ENCODE measurements at regions not wholly inside any gene's neighbourhood (a gene's known extent, or its start where the extent isn't known, plus 50 kb on each side); places are given as distances from the start of the nearest gene placed in this dataset.
"Not testable (repeated sequence)": the region's sequence is repeated elsewhere in the genome, so short reads cannot be mapped to it uniquely, and the experiment has no call there.

GRCh38 chr12:9543341-9543740, 64.4 kb downstream of the KLRB1 start:
- DNase-seq (ENCODE audit: low spot score); ATAC-seq (ENCODE audit: low FRiP score): not testable (repeated sequence)

GRCh38 chr12:9542827-9543226, 64.9 kb downstream of the KLRB1 start:
- DNase-seq (ENCODE audit: low spot score), result not testable (repeated sequence)

DNA sequence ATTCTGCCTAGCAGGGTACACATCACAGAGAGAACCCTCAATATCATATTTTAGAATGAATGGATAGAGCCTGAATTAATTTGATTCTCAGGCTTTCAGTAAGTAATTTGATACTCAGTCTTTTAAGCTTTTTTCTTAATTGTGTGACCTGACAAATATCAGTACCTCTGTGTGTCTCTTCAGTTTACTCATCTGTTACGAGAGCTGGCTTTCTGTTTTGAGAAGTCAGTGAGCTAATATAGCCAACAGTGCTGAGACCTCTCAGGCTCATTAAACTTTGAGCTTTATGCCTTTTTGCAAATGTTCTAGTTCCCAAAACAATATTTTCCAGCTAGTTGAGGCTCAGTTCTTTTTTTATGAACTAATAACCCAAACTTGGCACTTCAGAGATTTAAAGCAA, 91.8 kb downstream of the KLRB1 start:
- ATAC-seq (ENCODE audit: low FRiP score); DNase-seq (ENCODE audit: low spot score): not testable (repeated sequence)

More at GRCh38 chr12:9542827-9543226, 64.9 kb downstream of the KLRB1 start:
- not testable (repeated sequence) for ATAC-seq (ENCODE audit: low FRiP score)

DNA sequence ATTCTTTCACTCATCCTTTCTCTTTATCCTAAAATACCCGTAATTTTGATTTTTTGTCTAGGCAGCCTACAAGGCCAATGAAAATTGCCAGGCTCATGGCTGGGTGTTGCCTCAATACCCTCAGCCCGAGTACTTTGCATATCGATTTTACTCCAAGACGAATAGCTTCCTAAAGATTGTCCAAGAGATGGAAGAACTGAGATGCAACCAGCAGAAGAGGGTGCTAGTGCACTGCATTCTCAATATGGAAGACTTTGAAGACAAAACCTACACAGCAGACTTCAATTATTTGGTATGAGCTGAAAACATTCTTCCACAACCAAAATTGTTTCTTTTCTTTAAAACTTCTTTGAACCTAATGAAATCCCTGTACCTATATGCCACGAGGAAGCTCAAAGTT, 95.0 kb downstream of the KLRB1 start:
- ATAC-seq (ENCODE audit: low FRiP score); DNase-seq (ENCODE audit: low spot score): not testable (repeated sequence)

DNA sequence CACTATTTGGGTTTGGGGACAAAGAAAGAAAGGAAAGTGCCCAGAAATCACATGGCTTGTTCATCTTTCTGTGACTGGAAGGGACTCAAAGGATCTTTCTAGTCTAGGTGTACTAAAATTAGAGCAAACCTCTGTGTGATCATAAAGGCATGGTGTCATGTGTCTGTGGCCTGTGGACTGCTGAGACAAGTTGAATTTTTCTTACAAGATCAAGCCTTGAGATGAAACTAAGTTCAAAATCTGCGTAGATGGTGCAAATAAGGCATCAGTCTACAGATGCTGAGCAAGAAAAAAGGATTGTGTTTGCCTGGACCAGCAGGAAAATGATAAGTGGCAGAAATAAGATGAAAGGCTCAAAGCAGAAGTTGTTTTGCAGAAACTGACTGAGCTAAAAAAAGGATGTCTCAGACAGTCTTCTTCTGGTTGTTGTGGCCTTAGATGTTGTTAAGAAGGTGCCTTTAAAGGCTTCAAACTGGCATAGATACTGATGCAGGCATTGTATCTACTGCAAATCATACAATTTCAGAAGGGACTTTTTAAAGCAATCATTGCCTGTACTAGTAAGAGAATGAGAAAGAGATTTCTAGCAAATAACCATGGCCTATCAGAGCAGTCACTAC, 97.2 kb downstream of the KLRB1 start:
- DNase-seq (ENCODE audit: low spot score); ATAC-seq (ENCODE audit: low FRiP score): not testable (repeated sequence)

GRCh38 chr12:9509464-9510161, 98.1 kb downstream of the KLRB1 start:
- DNase-seq (ENCODE audit: low spot score) (no peak), ATAC-seq (ENCODE audit: low FRiP score) (no peak)

GRCh38 chr12:9506746-9507145, 101.0 kb downstream of the KLRB1 start:
- ATAC-seq (ENCODE audit: low FRiP score) (no peak), DNase-seq (ENCODE audit: low spot score) (no peak)
- TF ChIP-seq CTCF (IDR thresholded peaks at IDR 0.05), result no peak

More at GRCh38 chr12:9509464-9510161, 98.1 kb downstream of the KLRB1 start:
- TF ChIP-seq CTCF (IDR thresholded peaks at IDR 0.05), result no peak

DNA sequence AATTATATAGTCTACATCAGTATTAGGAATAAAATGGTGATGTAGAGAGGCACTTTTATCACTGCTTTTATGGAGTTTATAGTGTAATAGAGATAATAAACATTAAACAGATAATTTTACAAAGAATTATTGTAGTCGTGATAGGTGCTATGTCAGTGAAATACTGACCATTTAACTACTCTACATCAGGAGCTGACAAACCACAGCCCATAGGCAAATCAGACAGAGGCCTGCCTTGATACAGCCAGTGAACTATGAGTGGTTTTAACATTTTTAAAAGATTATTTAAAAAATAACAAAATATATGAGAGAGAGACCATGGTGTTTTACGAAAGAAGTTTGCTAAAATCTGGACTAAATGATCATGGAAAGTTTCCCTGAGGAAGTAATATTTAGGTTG, 104.3 kb downstream of the KLRB1 start:
- DNase-seq (ENCODE audit: low spot score), result not testable (repeated sequence)

GRCh38 chr12:9502845-9503244, 104.9 kb downstream of the KLRB1 start:
- DNase-seq (ENCODE audit: low spot score); ATAC-seq (ENCODE audit: low FRiP score): not testable (repeated sequence)

More for the DNA sequence above, 104.3 kb downstream of the KLRB1 start:
- not testable (repeated sequence) for ATAC-seq (ENCODE audit: low FRiP score)

- ATAC-seq (ENCODE audit: low FRiP score); DNase-seq (ENCODE audit: low spot score): not testable (repeated sequence)
Measured at GRCh38 chr12:9493325-9493724, 114.4 kb downstream of the KLRB1 start.

GRCh38 chr12:9481289-9481688, 126.4 kb downstream of the KLRB1 start:
- ATAC-seq (ENCODE audit: low FRiP score); DNase-seq (ENCODE audit: low spot score): not testable (repeated sequence)

DNA sequence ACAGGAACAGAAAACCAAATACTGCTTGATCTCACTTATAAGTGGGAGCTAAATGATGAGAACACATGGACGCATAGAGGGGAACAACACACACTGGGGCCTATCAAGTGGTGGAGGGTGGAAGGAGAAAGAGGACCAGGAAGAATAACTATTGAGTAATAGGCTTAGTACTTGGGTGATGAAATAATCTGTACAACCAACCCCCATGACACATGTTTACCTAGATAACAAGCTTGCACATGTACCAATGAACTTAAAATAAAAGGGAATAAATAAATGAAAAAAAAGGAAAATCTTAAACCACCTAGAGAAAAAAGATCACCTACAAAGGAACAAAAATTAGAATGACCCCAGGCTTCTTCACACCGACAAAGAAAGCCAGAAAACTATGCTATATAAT, 133.5 kb downstream of the KLRB1 start:
- not testable (repeated sequence) for DNase-seq (ENCODE audit: low spot score); ATAC-seq (ENCODE audit: low FRiP score)

- DNase-seq (ENCODE audit: low spot score); ATAC-seq (ENCODE audit: low FRiP score): not testable (repeated sequence)
Measured at GRCh38 chr12:9473638-9474037, 134.1 kb downstream of the KLRB1 start.

DNA sequence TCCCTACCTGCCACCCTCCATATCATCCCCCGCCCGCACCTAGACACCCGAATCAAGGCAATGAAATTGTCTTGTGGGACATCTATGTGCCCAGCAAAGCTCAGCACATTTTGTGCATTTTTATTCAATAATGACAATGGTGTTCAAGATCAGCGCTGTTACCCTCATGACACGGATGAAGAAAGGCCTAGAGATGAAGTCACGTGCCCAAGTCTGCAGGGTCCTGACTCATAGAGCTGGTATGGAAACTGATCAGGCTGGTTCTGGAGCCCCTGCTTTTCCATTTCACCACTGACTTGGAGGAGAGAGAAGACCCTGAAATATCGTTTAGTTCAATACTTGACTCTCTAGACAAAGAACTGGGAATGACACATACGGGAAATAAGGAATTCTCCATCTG, 136.2 kb downstream of the KLRB1 start:
- not testable (repeated sequence) for ATAC-seq (ENCODE audit: low FRiP score); DNase-seq (ENCODE audit: low spot score)

- DNase-seq (ENCODE audit: low spot score); ATAC-seq (ENCODE audit: low FRiP score): not testable (repeated sequence)
Measured at GRCh38 chr12:9470367-9470766, 137.3 kb downstream of the KLRB1 start.

DNA sequence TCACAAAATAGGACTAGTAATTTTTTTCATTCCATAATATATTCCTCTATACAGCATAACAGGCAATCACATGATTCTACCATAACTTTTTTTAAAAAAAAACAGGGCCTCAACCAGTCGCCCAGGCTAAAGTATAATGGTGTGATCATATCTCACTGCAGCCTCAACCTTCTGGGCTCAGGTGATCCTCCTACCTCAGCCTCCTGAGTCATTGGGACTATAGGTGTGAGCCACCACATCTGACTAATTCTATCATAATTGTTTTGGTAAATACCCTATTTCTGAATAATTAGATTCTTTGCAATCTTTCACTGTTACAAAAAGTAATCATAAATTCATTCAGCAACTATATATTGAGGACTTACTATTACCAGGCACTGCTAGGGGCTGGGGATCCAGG, 137.8 kb downstream of the KLRB1 start:
- ATAC-seq (ENCODE audit: low FRiP score); DNase-seq (ENCODE audit: low spot score): not testable (repeated sequence)

- not testable (repeated sequence) for ATAC-seq (ENCODE audit: low FRiP score); DNase-seq (ENCODE audit: low spot score)
Measured at GRCh38 chr12:9469463-9469862, 138.3 kb downstream of the KLRB1 start.
